ENCODE measurements at regions not wholly inside any gene's neighbourhood (a gene's known extent, or its start where the extent isn't known, plus 50 kb on each side); places are given as distances from the start of the nearest gene placed in this dataset.
"Not testable (repeated sequence)": the region's sequence is repeated elsewhere in the genome, so short reads cannot be mapped to it uniquely, and the experiment has no call there.

GRCh38 chr5:155699385-155699784 is 627.6 kb upstream of the SGCD start:
- H3K9me3 ChIP-seq (ENCODE audit: insufficient read depth, low read depth) = no peaks in the 10 kb centered on the region
- H3K4me3 ChIP-seq = no peak overlapping the region
- no peak for DNase-seq
- TF ChIP-seq EZH2 (IDR thresholded peaks at IDR 0.05; ENCODE audit: low read depth) = no peak
- TF ChIP-seq CTCF (conservative IDR thresholded peaks at IDR 0.05) = no peak
- H3K27ac ChIP-seq = no peak overlapping the region
- H3K79me2 ChIP-seq (ENCODE audit: low read depth) = no peaks in the 10 kb centered on the region
- no peaks in the 10 kb centered on the region for H3K4me1 ChIP-seq (replicated peaks; ENCODE audit: insufficient read depth)
- CTCF ChIA-PET = no interaction called here
- no peaks in the 10 kb centered on the region for H4K20me1 ChIP-seq (ENCODE audit: insufficient read depth)
- H3F3A ChIP-seq (ENCODE audit: insufficient read depth, low read depth) = no peaks in the 10 kb centered on the region
- no peaks in the 10 kb centered on the region for H3K27me3 ChIP-seq (ENCODE audit: insufficient read depth, low read depth)
- no TSS peak for BruUV-seq (replicated peaks)
- no peaks in the 10 kb centered on the region for H3K9me2 ChIP-seq (ENCODE audit: insufficient read depth)
- POLR2A ChIA-PET (ENCODE audit: unreplicated experiment) = no interaction called here
- H2AFZ ChIP-seq = no peak overlapping the region
- H3K4me2 ChIP-seq = no peak overlapping the region
- intact Hi-C loops (cut with micrococcal nuclease; ENCODE audit: unreplicated experiment) = no loop called here
- H3K36me3 ChIP-seq (ENCODE audit: low read depth) = no peaks in the 10 kb centered on the region

- H3K4me3 ChIP-seq = no peak overlapping the region
- no peaks in the 10 kb centered on the region for H4K20me1 ChIP-seq (ENCODE audit: insufficient read depth)
- no peaks in the 10 kb centered on the region for H3K27me3 ChIP-seq (ENCODE audit: insufficient read depth, low read depth)
- TF ChIP-seq EZH2 (IDR thresholded peaks at IDR 0.05; ENCODE audit: low read depth) = no peak
- no peak; the same call in 1 of the 2 replicates for TF ChIP-seq CTCF (conservative IDR thresholded peaks at IDR 0.05)
- H2AFZ ChIP-seq = no peak overlapping the region
- no peaks in the 10 kb centered on the region for H3F3A ChIP-seq (ENCODE audit: insufficient read depth, low read depth)
- no peaks in the 10 kb centered on the region for H3K36me3 ChIP-seq (ENCODE audit: low read depth)
- BruUV-seq (replicated peaks) = no TSS peak
- no peak overlapping the region for H3K4me2 ChIP-seq
- H3K4me1 ChIP-seq (replicated peaks; ENCODE audit: insufficient read depth) = no peaks in the 10 kb centered on the region
- no peaks in the 10 kb centered on the region for H3K79me2 ChIP-seq (ENCODE audit: low read depth)
- H3K9me3 ChIP-seq (ENCODE audit: insufficient read depth, low read depth) = no peaks in the 10 kb centered on the region
- POLR2A ChIA-PET (ENCODE audit: unreplicated experiment) = no interaction called here
- CTCF ChIA-PET = no interaction called here
- no peak for DNase-seq
- H3K27ac ChIP-seq = no peak overlapping the region
- H3K9me2 ChIP-seq (ENCODE audit: insufficient read depth) = no peaks in the 10 kb centered on the region
- intact Hi-C loops (cut with micrococcal nuclease; ENCODE audit: unreplicated experiment) = no loop called here
These were observed 626.6 kb upstream of the SGCD start for GRCh38 chr5:155700333-155700732.

- no peaks in the 10 kb centered on the region for H3K9me2 ChIP-seq (ENCODE audit: insufficient read depth)
- no peak overlapping the region for H3K4me3 ChIP-seq
- no peak for DNase-seq
- no peaks in the 10 kb centered on the region for H3K27me3 ChIP-seq (ENCODE audit: insufficient read depth, low read depth)
- TF ChIP-seq CTCF (conservative IDR thresholded peaks at IDR 0.05) (no peak), EZH2 (IDR thresholded peaks at IDR 0.05; ENCODE audit: low read depth) (no peak)
- intact Hi-C loops (cut with micrococcal nuclease; ENCODE audit: unreplicated experiment) = no loop called here
- ChIA-PET CTCF (no interaction called here), POLR2A (ENCODE audit: unreplicated experiment) (no interaction called here)
- no peak overlapping the region for H2AFZ ChIP-seq
- no peak overlapping the region for H3K4me2 ChIP-seq
- no TSS peak for BruUV-seq (replicated peaks)
- H3K27ac ChIP-seq = no peak overlapping the region
- no peaks in the 10 kb centered on the region for H3K79me2 ChIP-seq (ENCODE audit: low read depth)
- no peaks in the 10 kb centered on the region; the same call in 1 of the 2 replicates for H3K9me3 ChIP-seq (ENCODE audit: insufficient read depth, low read depth)
- H3K36me3 ChIP-seq (ENCODE audit: low read depth) = no peaks in the 10 kb centered on the region
- no peaks in the 10 kb centered on the region for H3K4me1 ChIP-seq (replicated peaks; ENCODE audit: insufficient read depth)
- H3F3A ChIP-seq (ENCODE audit: insufficient read depth, low read depth) = no peaks in the 10 kb centered on the region
- no peaks in the 10 kb centered on the region for H4K20me1 ChIP-seq (ENCODE audit: insufficient read depth)
These were observed 615.1 kb upstream of the SGCD start for GRCh38 chr5:155711882-155712281.

GRCh38 chr5:155714435-155714834 is 612.5 kb upstream of the SGCD start:
- CTCF ChIA-PET; intact Hi-C loops (cut with micrococcal nuclease; ENCODE audit: unreplicated experiment); H2AFZ ChIP-seq: not testable (repeated sequence)

More at GRCh38 chr5:155714435-155714834, 612.5 kb upstream of the SGCD start:
- H3K4me2 ChIP-seq; DNase-seq; H3K4me3 ChIP-seq; H3F3A ChIP-seq (ENCODE audit: insufficient read depth, low read depth); BruUV-seq (replicated peaks); POLR2A ChIA-PET (ENCODE audit: unreplicated experiment); H4K20me1 ChIP-seq (ENCODE audit: insufficient read depth); H3K9me3 ChIP-seq (ENCODE audit: insufficient read depth, low read depth); H3K27ac ChIP-seq; H3K27me3 ChIP-seq (ENCODE audit: insufficient read depth, low read depth); H3K9me2 ChIP-seq (ENCODE audit: insufficient read depth); H3K79me2 ChIP-seq (ENCODE audit: low read depth); H3K36me3 ChIP-seq (ENCODE audit: low read depth); H3K4me1 ChIP-seq (replicated peaks; ENCODE audit: insufficient read depth): not testable (repeated sequence)

Data from PC-9 (cell line).